GM12865 (cell line): ENCODE measurements at regions not wholly inside any gene's neighbourhood (a gene's known extent, or its start where the extent isn't known, plus 50 kb on each side); places are given as distances from the start of the nearest gene placed in this dataset.

Experiments used
- DNase-seq: peaks from one replicate; pipeline ENCODE4 v3.0.0; 2010; ENCODE audit warnings: low read depth
- H3K4me3 ChIP-seq: 2 replicates; pipeline ENCODE4 v1.5.1; 2011; ENCODE audit warnings: mild to moderate bottlenecking, low read depth, low read length, control low read depth
- CTCF ChIP-seq: IDR thresholded peaks from 2 replicates; pipeline ENCODE4 v1.5.1; 2011; ENCODE audit warnings: low read length, control low read depth, low read depth, inconsistent platforms; ENCODE audit not compliant: insufficient read depth; ENCODE audit errors: missing control alignments

- no peak overlapping the region for H3K4me3 ChIP-seq
- DNase-seq, result no peak
- TF ChIP-seq CTCF, result no peak
Observed at GRCh38 chr14:100673085-100673806, 53.4 kb upstream of the DLK1 start.

- no peak for TF ChIP-seq CTCF
- H3K4me3 ChIP-seq, result no peak overlapping the region
- DNase-seq, result no peak
Observed at GRCh38 chr14:100673807-100674154, 52.9 kb upstream of the DLK1 start.

GRCh38 chr14:100674428-100674827 is 52.3 kb upstream of the DLK1 start:
- H3K4me3 ChIP-seq, result no peak overlapping the region
- no peak for TF ChIP-seq CTCF
- no peak for DNase-seq

GRCh38 chr14:100674897-100675619 is 51.6 kb upstream of the DLK1 start:
- TF ChIP-seq CTCF, result no peak
- no peak overlapping the region for H3K4me3 ChIP-seq
- DNase-seq, result no peak

- DNase-seq, result no peak
- H3K4me3 ChIP-seq, result no peak overlapping the region
- TF ChIP-seq CTCF, result no peak
Observed at GRCh38 chr14:100675699-100676684, 50.7 kb upstream of the DLK1 start.
